HG02885 (cell line): ENCODE measurements at regions not wholly inside any gene's neighbourhood (a gene's known extent, or its start where the extent isn't known, plus 50 kb on each side); places are given as distances from the start of the nearest gene placed in this dataset.
"Not testable (repeated sequence)": the region's sequence is repeated elsewhere in the genome, so short reads cannot be mapped to it uniquely, and the experiment has no call there.

Experiments used
- ATAC-seq: cut with Tn5 transposase; IDR thresholded peaks from one replicate; pipeline ENCODE4 v1.9.1; 2021; ENCODE audit warnings: mild to moderate bottlenecking; ENCODE audit not compliant: unreplicated experiment, poor library complexity

DNA sequence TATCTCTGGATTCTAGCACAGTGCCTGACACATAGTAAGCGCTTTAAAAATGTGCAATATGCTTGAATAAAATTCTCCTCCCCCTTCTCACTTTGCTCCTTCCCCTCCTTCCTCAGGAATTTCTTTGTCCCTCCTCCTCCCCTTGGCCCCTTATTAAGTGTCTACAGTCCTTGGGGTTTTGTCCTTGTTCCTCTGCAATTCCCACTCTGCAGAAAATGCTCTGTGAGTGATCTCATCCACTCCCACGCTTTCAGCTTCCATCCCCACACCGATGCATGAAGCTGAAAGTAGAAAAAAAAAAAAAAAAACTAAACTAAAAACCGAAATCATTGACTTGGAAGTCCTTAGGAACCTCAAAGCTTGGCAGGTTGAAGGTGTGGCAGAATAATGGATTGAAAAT, 273.6 kb downstream of the RRAGC start:
- no peak for ATAC-seq

GRCh38 chr1:38585460-38585859, 274.1 kb downstream of the RRAGC start:
- no peak for ATAC-seq

GRCh38 chr1:38584448-38585355, 274.9 kb downstream of the RRAGC start:
- no peak for ATAC-seq

DNA sequence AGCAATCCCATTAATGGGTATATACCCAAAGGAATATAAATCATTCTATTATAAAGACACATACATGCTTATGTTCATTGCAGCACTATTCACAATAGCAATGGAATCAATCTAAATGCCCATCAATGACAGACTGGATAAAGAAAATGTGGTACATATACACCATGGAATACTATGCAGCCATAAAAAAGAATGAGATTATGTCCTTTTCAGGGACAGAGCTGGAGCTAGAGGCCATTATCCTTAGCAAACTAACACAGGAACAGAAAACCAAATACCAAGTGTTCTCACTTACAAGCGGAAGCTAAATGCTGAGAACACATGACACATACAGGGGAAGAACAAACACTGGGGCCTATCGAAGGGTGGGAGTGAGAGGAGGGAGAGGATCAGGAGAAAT, 276.3 kb downstream of the RRAGC start:
- not testable (repeated sequence) for ATAC-seq

DNA sequence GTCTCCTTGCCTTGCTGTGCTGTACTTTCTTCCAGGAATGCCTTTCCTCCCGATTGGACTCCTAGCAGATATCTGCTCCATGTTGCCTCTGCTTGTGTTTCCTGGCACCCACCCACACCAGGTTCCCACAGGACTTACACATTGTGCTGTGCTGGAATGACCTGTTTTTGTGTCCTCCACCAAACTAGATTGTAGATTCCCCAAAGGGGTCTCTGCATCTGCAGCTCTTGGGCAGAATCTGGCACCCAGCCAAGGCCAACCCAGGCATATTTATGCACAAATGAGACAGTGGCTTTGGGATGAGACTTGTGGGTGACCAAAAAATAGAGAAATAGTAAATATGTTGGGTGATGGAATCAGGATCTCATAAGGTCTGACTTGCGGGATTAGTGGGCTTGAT, 278.2 kb downstream of the RRAGC start:
- ATAC-seq: no peak

GRCh38 chr1:38580594-38580993, 279.0 kb downstream of the RRAGC start:
- ATAC-seq: no peak

DNA sequence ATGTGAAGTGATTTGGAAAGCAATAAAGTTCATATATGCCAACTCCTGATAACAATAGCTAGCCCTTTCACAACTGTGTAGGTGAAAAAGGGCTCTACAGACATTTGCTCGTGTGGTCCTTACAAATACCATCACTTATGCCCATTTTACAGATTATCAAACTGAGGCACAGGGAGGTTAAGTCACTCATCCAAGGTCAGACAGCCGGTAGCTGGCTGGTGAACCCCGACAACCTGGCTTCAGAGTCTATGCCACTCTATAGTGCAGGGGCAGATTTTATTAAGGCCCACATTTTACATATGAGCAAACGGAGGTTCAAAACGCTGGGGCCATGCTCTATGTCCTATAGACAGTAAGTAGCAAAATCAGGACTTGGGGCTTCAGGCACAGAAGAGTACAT, 280.5 kb downstream of the RRAGC start:
- no peak for ATAC-seq

GRCh38 chr1:38578271-38578951, 281.2 kb downstream of the RRAGC start:
- no peak for ATAC-seq

DNA sequence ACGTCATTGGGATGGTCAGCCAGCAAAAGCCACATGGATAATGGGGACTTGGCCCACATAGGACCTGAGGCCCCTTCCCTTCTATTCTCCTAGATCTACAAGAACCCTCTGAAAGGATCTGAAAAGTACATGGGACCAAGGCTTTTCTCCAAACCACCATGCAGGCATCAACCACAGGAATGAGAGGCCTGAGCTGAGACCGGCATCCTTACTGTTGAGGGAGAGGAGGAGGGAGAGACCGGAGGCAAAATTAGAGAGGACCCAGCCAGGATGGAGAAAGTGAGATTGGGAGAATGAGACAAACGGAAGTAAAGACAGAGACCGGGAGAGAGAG, 281.7 kb downstream of the RRAGC start:
- ATAC-seq: no peak

DNA sequence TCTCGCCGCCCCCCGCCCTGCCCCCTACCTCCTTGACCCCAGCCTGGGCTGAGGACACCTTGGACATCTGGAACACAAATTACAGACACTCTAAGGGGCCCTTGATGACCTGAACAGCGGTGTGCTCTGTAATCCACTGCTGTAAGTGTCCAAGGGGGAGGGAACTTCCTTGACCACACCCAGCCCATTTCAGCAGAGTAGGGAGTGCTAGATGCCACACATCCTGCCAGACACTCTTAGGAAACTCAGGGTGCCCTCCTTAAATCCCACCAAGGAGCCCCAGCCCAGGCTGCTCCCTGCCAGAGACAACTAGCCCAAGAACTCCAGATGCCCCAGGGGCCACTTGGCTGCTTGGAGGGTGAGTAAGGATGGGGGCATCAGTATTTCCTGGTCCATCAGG, 282.2 kb downstream of the RRAGC start:
- no peak for ATAC-seq

- ATAC-seq: no peak
Measured at GRCh38 chr1:38576241-38576640, 283.3 kb downstream of the RRAGC start.

- ATAC-seq: no peak
Measured at GRCh38 chr1:38571726-38572125, 287.8 kb downstream of the RRAGC start.

GRCh38 chr1:38570657-38570975, 289.0 kb downstream of the RRAGC start:
- no peak for ATAC-seq

- no peak for ATAC-seq
Measured at GRCh38 chr1:38569932-38570656, 289.5 kb downstream of the RRAGC start.

- no peak for ATAC-seq
Measured at GRCh38 chr1:38568061-38568857, 291.3 kb downstream of the RRAGC start.

DNA sequence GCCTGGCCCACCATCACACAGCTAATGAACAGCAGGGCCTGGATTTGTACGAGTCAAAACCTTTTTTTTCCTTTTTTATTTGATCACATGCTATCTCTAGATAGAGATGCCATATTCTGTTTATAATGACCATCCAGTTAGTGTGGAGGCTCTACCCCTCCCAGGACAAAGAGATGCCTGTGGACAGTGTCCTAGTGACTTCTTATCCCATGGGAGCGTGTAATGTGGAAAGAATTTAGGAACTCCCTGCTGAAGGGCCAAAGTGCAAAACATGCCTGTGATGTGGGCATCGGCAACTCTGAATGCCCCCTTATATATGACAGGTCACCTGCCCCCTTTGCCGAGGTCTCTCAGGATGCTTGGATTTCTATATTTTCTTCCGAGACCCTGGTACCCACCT, 292.2 kb downstream of the RRAGC start:
- no peak for ATAC-seq

GRCh38 chr1:38565020-38565491, 294.5 kb downstream of the RRAGC start:
- no peak for ATAC-seq

DNA sequence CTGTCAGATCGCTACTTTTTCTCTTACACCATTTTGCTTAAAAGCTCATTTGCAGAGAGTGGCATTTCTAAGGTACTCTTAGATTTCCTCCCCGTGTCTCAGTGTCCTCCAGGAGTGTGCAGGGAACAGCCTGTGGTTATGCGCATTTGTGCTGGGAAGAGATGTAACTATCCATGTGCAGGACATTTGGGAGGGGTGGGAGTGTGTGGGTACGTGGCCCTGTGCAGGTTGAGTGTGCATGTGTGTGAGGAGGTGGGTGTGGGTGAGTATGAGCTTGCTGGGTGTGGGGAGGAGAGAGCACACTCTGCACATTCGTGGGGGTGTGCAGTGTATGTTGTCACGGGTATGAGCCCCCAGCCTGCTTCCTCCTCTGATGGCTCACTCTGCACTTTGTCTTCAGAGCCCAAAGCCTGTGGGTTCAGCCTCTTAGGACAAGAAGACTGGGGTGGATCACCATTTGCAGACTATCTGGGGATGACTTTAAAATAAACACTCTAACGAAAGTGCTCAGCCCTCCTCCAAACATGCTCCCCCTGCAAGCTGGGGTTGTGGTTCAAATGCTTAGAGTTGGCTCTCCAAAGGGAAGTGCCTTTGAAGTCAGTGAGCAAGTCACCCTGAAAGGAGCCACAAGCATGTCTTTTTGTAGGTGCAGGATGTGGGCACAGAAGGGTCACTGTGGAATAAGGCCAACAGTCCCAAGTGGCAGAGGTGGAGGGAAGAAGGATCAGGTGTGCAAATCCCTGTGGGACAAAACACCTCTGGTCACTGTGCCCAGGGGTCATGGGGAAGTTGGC, 295.4 kb downstream of the RRAGC start:
- no peak for ATAC-seq

DNA sequence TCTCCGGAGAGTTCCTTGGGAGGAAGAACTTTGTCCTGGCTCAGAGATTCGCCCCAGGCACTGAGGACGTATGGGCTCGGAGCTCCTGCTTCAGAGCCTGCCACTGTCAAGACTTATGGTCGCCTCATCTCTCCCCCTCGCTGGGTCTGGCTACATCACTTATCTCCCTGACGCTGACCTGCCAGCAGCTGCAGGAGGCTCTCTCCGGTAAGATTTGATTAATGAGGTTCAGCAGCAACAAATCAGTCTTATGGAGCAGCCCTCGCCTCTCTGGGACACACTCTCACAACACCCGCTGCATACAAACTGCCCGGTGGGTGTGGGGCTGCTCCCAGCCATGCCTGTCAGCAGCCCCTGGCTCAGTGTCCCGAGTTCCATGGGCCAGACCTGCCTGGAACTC, 297.8 kb downstream of the RRAGC start:
- no peak for ATAC-seq

DNA sequence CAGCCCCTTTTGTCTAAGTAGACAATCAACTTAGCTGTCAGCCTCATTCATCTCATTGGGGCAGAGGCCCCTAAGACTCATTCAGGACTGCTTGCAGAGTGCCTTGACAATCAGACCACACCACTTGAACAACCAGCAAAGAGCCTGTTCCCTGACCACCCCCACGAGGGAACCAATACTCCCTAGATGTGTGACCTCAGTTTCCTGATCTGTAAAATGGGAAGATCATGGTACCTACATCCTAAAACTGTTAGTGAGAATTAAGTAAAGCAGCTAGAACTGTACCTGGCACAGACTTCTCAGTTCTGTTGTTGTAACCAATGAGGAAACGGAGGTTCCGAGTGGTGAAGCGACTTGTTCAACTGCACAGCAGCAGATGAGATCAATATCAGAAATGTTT, 298.5 kb downstream of the RRAGC start:
- no peak for ATAC-seq
